Esophagus squamous epithelium (tissue), 5 donors: ENCODE measurements at regions not wholly inside any gene's neighbourhood (a gene's known extent, or its start where the extent isn't known, plus 50 kb on each side); places are given as distances from the start of the nearest gene placed in this dataset.

Source experiments
- DNase-seq: peaks from one replicate; lab custom pipeline; 2025; lab: John Stamatoyannopoulos, UW
- H3K27ac ChIP-seq, 4 donors: fragments of 200-600 bp; sonication (generic); one replicate each; pipeline ENCODE4 v1.5.1; 2016 to 2019; ENCODE audit warnings: mild to moderate bottlenecking in 1 of 4
- H3K27me3 ChIP-seq, 4 donors: fragments of 200-600 bp; sonication (generic); 1 replicate in 3 of 4; 2 replicates in 1 of 4; pipeline versions ENCODE4 v1.5.1 to v1.6.0; 2017 to 2021; ENCODE audit warnings: antibody characterized with exemption in 1 of 4
- H3K36me3 ChIP-seq, 3 donors: fragments of 200-600 bp; sonication (generic); one replicate each; pipeline ENCODE4 v1.5.1; 2016 to 2019
- H3K4me1 ChIP-seq, 3 donors: fragments of 200-600 bp; sonication (generic); one replicate each; pipeline ENCODE4 v1.5.1; 2017 to 2019
- H3K4me3 ChIP-seq, 4 donors: fragments of 200-600 bp; sonication (generic); 1 replicate in 3 of 4; 2 replicates in 1 of 4; pipeline ENCODE4 v1.5.1; 2016 to 2019; ENCODE audit warnings: mild to moderate bottlenecking in 2 of 4, moderate library complexity in 1 of 4
- H3K9me3 ChIP-seq, 3 donors: fragments of 200-600 bp; sonication (generic); one replicate each; pipeline ENCODE4 v1.5.1; 2016 to 2019
- CTCF ChIP-seq, 6 experiments: fragments of 450-650 bp in 4 of 6; fragments of 200-600 bp in 2 of 6; sonication (generic) in 2 of 6; IDR thresholded peaks; one replicate each; pipeline ENCODE4 v1.5.1; 2016 to 2019; ENCODE audit warnings: antibody characterized with exemption in 6 of 6, mild to moderate bottlenecking in 4 of 6, moderate library complexity in 4 of 6
- POLR2A ChIP-seq, 4 donors: fragments of 450-650 bp; IDR thresholded peaks; one replicate each; pipeline ENCODE4 v1.6.1; 2017; ENCODE audit warnings: antibody characterized with exemption in 4 of 4, mild to moderate bottlenecking in 4 of 4, moderate library complexity in 3 of 4
- WGBS, 2 donors: methylation state at CpG; one replicate each; pipeline ENCODE4 v1.1.5; 2018; 5-methylcytosine and 5-hydroxymethylcytosine counted together
- intact Hi-C: fragments of 100-400 bp; cut with DNase I; formaldehyde crosslinking; loops from one replicate; pipeline ENCODE4 v1.15.0; 2022
- small RNA-seq, 4 donors: library from RNA; depleted of rRNA; stranded (forward); fragments of <200 nt; gene quantifications; one replicate each; pipeline ENCODE3, GENCODE V24; 2016
- donor health status: DM: yes; HTN: yes; CAD: no.

DNA sequence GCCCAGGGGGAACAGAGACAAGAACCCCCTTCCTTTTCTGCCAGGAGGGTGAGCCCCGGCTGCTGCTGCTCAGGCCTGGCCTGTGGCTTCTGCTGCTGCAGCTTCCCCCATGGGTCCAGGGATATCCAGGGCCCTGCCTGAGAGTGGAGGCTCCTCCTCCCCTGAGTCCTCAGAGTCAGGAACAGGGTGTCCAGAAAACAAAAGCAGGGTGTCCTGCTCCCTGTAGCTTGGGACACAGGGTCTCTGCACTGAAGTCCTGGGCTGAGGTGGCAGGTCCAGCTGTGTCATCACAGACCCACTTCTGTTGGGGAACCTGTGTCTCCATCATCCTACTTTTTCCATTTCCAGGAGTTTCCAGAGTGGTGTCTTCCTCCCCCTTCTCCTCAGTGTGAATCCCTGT lies 76.1 kb downstream of the ZNF280B start:
- no peak for TF ChIP-seq POLR2A (IDR thresholded peaks at IDR 0.05)
- no peak for TF ChIP-seq CTCF (IDR thresholded peaks at IDR 0.05)
- H3K4me1 ChIP-seq = peaks cover 0 to 6% (median 0%) of the 10 kb centered on the region in 3 donors
- no peak overlapping the region for H3K4me3 ChIP-seq
- H3K9me3 ChIP-seq = no peaks in the 10 kb centered on the region
- DNase-seq = no peak
- H3K27me3 ChIP-seq = peaks cover 0 to 56% (median 0%) of the 10 kb centered on the region in 4 donors
- WGBS, 2 donors = no CpG with 5 or more reads among the region's 1 CpG
- intact Hi-C loops = no loop called here
- no peaks in the 10 kb centered on the region for H3K36me3 ChIP-seq
- no peak overlapping the region for H3K27ac ChIP-seq

DNA sequence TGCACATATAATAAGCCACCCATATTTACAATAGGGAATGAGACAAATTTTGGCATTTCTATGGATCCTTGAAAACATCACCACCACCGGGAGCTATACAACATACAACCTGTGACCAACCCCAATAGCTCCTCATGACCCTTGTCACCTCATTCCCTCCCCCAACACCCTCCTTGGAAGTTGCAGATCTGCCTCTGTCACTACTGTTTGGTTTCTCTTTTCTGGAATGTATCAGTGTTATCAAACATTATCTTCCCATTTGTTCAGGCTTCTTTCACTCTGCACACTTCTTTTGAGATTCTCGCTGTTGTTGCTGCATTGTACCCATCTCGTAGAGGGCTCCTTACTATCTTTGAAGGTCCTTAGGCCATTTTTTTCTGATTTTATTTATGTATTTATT lies 75.6 kb downstream of the ZNF280B start:
- H3K4me3 ChIP-seq = no peak overlapping the region
- H3K9me3 ChIP-seq = no peaks in the 10 kb centered on the region
- peaks cover 0 to 10% (median 0%) of the 10 kb centered on the region in 3 donors for H3K4me1 ChIP-seq
- intact Hi-C loops = no loop called here
- TF ChIP-seq CTCF (IDR thresholded peaks at IDR 0.05) (no peak), POLR2A (IDR thresholded peaks at IDR 0.05) (no peak)
- peaks cover 0 to 57% (median 0%) of the 10 kb centered on the region in 4 donors for H3K27me3 ChIP-seq
- DNase-seq = no peak
- WGBS, 2 donors = 59 to 63% methylated on average over 3 of the region's 3 CpGs
- H3K36me3 ChIP-seq = no peaks in the 10 kb centered on the region
- H3K27ac ChIP-seq = no peak overlapping the region

DNA sequence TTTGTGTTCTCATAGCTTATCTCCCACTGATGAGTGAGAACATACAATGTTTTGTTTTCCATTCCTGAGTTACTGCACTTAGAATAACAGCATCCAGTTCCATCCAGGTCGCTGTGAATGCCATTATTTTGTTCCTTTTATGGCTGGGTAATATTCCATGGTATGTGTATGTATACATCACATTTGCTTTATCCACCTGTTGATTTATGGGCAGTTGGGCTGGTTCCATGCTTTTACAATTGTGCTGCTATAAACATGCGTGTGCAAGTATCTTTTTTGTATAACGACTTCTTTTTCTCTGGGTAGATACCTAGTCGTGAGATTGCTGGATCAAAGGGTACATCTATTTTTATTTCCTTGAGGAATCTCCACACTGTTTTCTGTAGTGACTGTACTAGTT lies 74.8 kb downstream of the ZNF280B start:
- Histone ChIP-seq H3K36me3 (no peaks in the 10 kb centered on the region), H3K4me1 (peaks cover 0 to 11% (median 0%) of the 10 kb centered on the region in 3 donors), H3K9me3 (no peaks in the 10 kb centered on the region), H3K27me3 (peaks cover 0 to 53% (median 0%) of the 10 kb centered on the region in 4 donors), H3K4me3 (no peak overlapping the region), H3K27ac (no peak overlapping the region)
- intact Hi-C loops = no loop called here
- no peak for TF ChIP-seq POLR2A (IDR thresholded peaks at IDR 0.05)
- WGBS, 2 donors = 54 to 61% methylated on average over 4 of the region's 4 CpGs
- DNase-seq = no peak

Small RNAs in the stretch of these regions (small RNA-seq; reads per million reads assigned to genes)
- 0 reads per million in 4 donors for gene AC245291.3
- 0 reads per million in 4 donors for gene IGLVVII-41-1
